Skeletal muscle satellite cell (primary cell): ENCODE measurements at regions not wholly inside any gene's neighbourhood (a gene's known extent, or its start where the extent isn't known, plus 50 kb on each side); places are given as distances from the start of the nearest gene placed in this dataset.

Experiments
- H3K27me3 ChIP-seq: 2 replicates; pipeline ENCODE4 v1.7.0; 2013; ENCODE audit warnings: low read length; ENCODE audit not compliant: control insufficient read depth, insufficient read depth
- H3K36me3 ChIP-seq: 2 replicates; pipeline ENCODE4 v1.7.0; 2013; ENCODE audit warnings: mild to moderate bottlenecking, control low read depth, low read length; ENCODE audit not compliant: insufficient read depth
- H3K4me1 ChIP-seq: 2 replicates; pipeline ENCODE4 v1.7.0; 2013; ENCODE audit warnings: low read length; ENCODE audit not compliant: control insufficient read depth, insufficient read depth
- H3K4me2 ChIP-seq: 2 replicates; pipeline ENCODE4 v1.7.0; 2013; ENCODE audit warnings: mild to moderate bottlenecking, low read length
- H3K4me3 ChIP-seq: 2 replicates; pipeline ENCODE4 v1.7.0; 2013; ENCODE audit warnings: low read length
- H3K9ac ChIP-seq: 2 replicates; pipeline ENCODE4 v1.7.0; 2013; ENCODE audit warnings: mild to moderate bottlenecking, low read depth, low read length, moderate library complexity
- H3K9me3 ChIP-seq: replicated peaks from 2 replicates; pipeline ENCODE4 v1.7.0; 2013; ENCODE audit warnings: mild to moderate bottlenecking, control low read depth, low read length

- Histone ChIP-seq H3K4me3 (no peak overlapping the region), H3K4me2 (no peak overlapping the region), H3K27me3 (peaks cover 8% of the 10 kb centered on the region), H3K36me3 (no peaks in the 10 kb centered on the region), H3K9ac (no peak overlapping the region), H3K9me3 (no peaks in the 10 kb centered on the region), H3K4me1 (no peaks in the 10 kb centered on the region)
Observed at GRCh38 chr4:3582091-3582475, 49.9 kb upstream of the LRPAP1 start.
